ENCODE measurements at regions not wholly inside any gene's neighbourhood (a gene's known extent, or its start where the extent isn't known, plus 50 kb on each side); places are given as distances from the start of the nearest gene placed in this dataset.

DNA sequence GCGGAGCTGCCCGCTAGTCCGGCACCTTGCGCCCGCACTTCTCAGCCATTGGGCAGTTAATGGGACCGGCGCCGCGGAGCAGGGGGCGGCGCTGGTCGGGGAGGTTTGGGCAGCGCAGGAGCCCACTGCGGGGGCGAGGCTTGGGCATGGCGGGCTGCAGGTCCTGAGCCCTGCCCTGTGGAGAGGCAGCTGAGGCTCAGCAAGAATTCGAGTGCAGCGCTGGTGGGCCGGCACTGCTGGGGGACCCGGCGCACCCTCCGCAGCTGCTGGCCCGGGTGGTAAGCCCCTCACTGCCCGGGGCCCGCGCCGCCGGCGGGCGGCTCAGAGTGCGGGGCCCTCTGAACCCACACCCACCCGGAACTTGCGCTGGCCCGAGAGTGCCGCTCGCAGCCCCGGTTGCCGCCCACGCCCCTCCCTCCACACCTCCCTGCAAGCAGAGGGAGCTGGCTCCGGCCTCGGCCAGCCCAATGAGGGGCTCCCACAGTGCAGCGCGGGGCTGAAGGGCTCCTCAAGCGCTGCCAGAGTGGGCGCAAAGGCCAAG is 835.0 kb downstream of the TBL1XR1 start:
- no peak for TF ChIP-seq MXI1 (IDR thresholded peaks at IDR 0.05; ENCODE audit: low read depth, low read length)
- no peak overlapping the region for H3K27ac ChIP-seq (ENCODE audit: low read depth in 2 of 2, low read length in 1 of 2)
- H3K9me2 ChIP-seq = no peaks in the 10 kb centered on the region
- H3K9ac ChIP-seq = no peak overlapping the region
- DNase-seq = no peak
- POLR2A ChIA-PET = no interaction called here
- no peak overlapping the region for H2AFZ ChIP-seq (ENCODE audit: low read depth)
- no peaks in the 10 kb centered on the region for H3K79me2 ChIP-seq (ENCODE audit: insufficient read depth)
- H3K4me3 ChIP-seq (ENCODE audit: low read depth in 2 of 2, low read length in 1 of 2) = no peak overlapping the region
- no peaks in the 10 kb centered on the region for H4K20me1 ChIP-seq (ENCODE audit: insufficient read depth)
- H3K4me1 ChIP-seq (ENCODE audit: control insufficient read depth in 1 of 2, insufficient read depth in 2 of 2, low read depth in 1 of 2, low read length in 1 of 2) = no peaks in the 10 kb centered on the region
- no peaks in the 10 kb centered on the region for H3K27me3 ChIP-seq (ENCODE audit: insufficient read depth)
- no peaks in the 10 kb centered on the region for H3F3A ChIP-seq (replicated peaks; ENCODE audit: insufficient read depth)
- 81% methylated on average over 8 of the region's 45 CpGs for WGBS (ENCODE audit: low lambda C conversion rate)
- H3K36me3 ChIP-seq (replicated peaks in 1 of 2; ENCODE audit: control insufficient read depth in 1 of 2, insufficient read depth in 2 of 2, low read length in 1 of 2) = no peaks in the 10 kb centered on the region
- no peak overlapping the region for H3K4me2 ChIP-seq
- H3K9me3 ChIP-seq = no peaks in the 10 kb centered on the region
- CTCF ChIA-PET = no interaction called here

DNA sequence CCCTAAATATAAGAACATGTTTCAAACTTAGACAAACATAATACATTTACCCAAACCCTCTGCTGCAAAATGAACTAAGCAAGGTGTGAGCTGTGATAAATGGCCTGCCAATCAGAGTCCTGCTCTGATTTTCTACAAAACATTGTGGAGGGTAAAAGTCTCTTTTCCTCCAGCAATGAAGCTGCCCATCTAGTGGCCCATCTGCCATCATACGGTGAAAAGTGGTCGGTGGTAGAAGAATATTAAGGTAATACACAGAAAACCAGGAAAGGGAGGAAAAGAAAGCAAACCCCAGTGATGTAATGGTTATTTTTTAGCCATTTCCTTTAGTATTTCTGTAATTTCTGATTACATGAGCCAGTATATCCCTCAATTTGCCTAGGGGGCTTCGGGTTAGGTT is 838.1 kb downstream of the TBL1XR1 start:
- Histone ChIP-seq H3K4me2 (no peak overlapping the region), H3K9ac (no peak overlapping the region), H3K9me3 (no peaks in the 10 kb centered on the region), H3K27me3 (ENCODE audit: insufficient read depth) (no peaks in the 10 kb centered on the region), H3K4me3 (ENCODE audit: low read depth in 2 of 2, low read length in 1 of 2) (no peak overlapping the region), H4K20me1 (ENCODE audit: insufficient read depth) (no peaks in the 10 kb centered on the region), H3K27ac (ENCODE audit: low read depth in 2 of 2, low read length in 1 of 2) (no peak overlapping the region), H3K9me2 (no peaks in the 10 kb centered on the region), H3K79me2 (ENCODE audit: insufficient read depth) (no peaks in the 10 kb centered on the region), H3K36me3 (replicated peaks in 1 of 2; ENCODE audit: control insufficient read depth in 1 of 2, insufficient read depth in 2 of 2, low read length in 1 of 2) (no peaks in the 10 kb centered on the region), H3F3A (replicated peaks; ENCODE audit: insufficient read depth) (no peaks in the 10 kb centered on the region), H2AFZ (ENCODE audit: low read depth) (no peak overlapping the region), H3K4me1 (ENCODE audit: control insufficient read depth in 1 of 2, insufficient read depth in 2 of 2, low read depth in 1 of 2, low read length in 1 of 2) (no peaks in the 10 kb centered on the region; a peak in 2 of 4 replicates)
- DNase-seq = peak; percentile 13
- POLR2A ChIA-PET = no interaction called here
- TF ChIP-seq SMC3 (IDR thresholded peaks at IDR 0.05; ENCODE audit: low read depth, low read length) (no peak), RAD21 (IDR thresholded peaks at IDR 0.05; ENCODE audit: low read length) (no peak), CHD2 (IDR thresholded peaks at IDR 0.05; ENCODE audit: low read length, partially characterized antibody) (no peak), MEF2A (IDR thresholded peaks at IDR 0.05; ENCODE audit: borderline replicate concordance, low read depth) (no peak), POLR2AphosphoS5 (IDR thresholded peaks at IDR 0.05; ENCODE audit: low read depth, low read length) (no peak), ELF1 (IDR thresholded peaks at IDR 0.05) (no peak), NFIC (IDR thresholded peaks at IDR 0.05; ENCODE audit: borderline replicate concordance) (no peak), SIN3A (IDR thresholded peaks at IDR 0.05; ENCODE audit: borderline replicate concordance, low read depth, low read length) (no peak), EZH2phosphoT487 (IDR thresholded peaks at IDR 0.05; ENCODE audit: borderline replicate concordance, low read depth) (no peak), FOXM1 (IDR thresholded peaks at IDR 0.05; ENCODE audit: low read depth) (no peak), TCF12 (IDR thresholded peaks at IDR 0.05) (no peak), REST (IDR thresholded peaks at IDR 0.05; ENCODE audit: low read depth, low read length) (no peak), ZBTB33 (IDR thresholded peaks at IDR 0.05; ENCODE audit: borderline replicate concordance, low read depth) (no peak), FOSL2 (IDR thresholded peaks at IDR 0.05; ENCODE audit: borderline replicate concordance, low read depth) (no peak), YY1 (IDR thresholded peaks at IDR 0.05; ENCODE audit: low read depth) (no peak), RXRA (IDR thresholded peaks at IDR 0.05; ENCODE audit: borderline replicate concordance, low read depth) (no peak), RCOR1 (IDR thresholded peaks at IDR 0.05; ENCODE audit: low read length) (no peak)
- TF ChIP-seq, protein P1, sequence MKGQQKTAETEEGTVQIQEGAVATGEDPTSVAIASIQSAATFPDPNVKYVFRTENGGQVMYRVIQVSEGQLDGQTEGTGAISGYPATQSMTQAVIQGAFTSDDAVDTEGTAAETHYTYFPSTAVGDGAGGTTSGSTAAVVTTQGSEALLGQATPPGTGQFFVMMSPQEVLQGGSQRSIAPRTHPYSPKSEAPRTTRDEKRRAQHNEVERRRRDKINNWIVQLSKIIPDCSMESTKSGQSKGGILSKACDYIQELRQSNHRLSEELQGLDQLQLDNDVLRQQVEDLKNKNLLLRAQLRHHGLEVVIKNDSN (IDR thresholded peaks at IDR 0.05; ENCODE audit: borderline replicate concordance, low read depth) = no peak
- TF ChIP-seq, protein P2, sequence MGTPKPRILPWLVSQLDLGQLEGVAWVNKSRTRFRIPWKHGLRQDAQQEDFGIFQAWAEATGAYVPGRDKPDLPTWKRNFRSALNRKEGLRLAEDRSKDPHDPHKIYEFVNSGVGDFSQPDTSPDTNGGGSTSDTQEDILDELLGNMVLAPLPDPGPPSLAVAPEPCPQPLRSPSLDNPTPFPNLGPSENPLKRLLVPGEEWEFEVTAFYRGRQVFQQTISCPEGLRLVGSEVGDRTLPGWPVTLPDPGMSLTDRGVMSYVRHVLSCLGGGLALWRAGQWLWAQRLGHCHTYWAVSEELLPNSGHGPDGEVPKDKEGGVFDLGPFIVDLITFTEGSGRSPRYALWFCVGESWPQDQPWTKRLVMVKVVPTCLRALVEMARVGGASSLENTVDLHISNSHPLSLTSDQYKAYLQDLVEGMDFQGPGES (IDR thresholded peaks at IDR 0.05; ENCODE audit: low read depth, low read length) = no peak
- CTCF ChIA-PET = interaction anchor here (1.2 kb wide), 1 partner anchor 20 kb away, joined by 3 read pairs; no protein-coding TSS in a partner anchor
- WGBS (ENCODE audit: low lambda C conversion rate) = 53% methylated on average over 3 of the region's 3 CpGs

All from SK-N-SH (cell line).